Testis (tissue), 2 donors: ENCODE measurements at regions not wholly inside any gene's neighbourhood (a gene's known extent, or its start where the extent isn't known, plus 50 kb on each side); places are given as distances from the start of the nearest gene placed in this dataset.

Experiments
- DNase-seq: peaks from one replicate; pipeline ENCODE4 v3.0.0-alpha.2; 2019
- H3K27ac ChIP-seq, 2 donors: fragments of 200-600 bp; sonication (generic); one replicate each; pipeline ENCODE4 v1.5.1; 2019
- H3K27me3 ChIP-seq: fragments of 200-600 bp; sonication (generic); one replicate; pipeline ENCODE4 v1.5.1; 2019
- H3K36me3 ChIP-seq: fragments of 200-600 bp; sonication (generic); one replicate; pipeline ENCODE4 v1.5.1; 2017; ENCODE audit warnings: low read depth; ENCODE audit errors: missing control alignments
- H3K4me1 ChIP-seq: fragments of 200-600 bp; sonication (generic); one replicate; pipeline ENCODE4 v1.5.1; 2019
- H3K4me3 ChIP-seq, 2 donors: fragments of 200-600 bp; sonication (generic); one replicate each; pipeline ENCODE4 v1.5.1; 2017 to 2019
- H3K9me3 ChIP-seq: fragments of 200-600 bp; sonication (generic); one replicate; pipeline ENCODE4 v1.5.1; 2017
- CTCF ChIP-seq, 3 experiments: fragments of 450-650 bp in 2 of 3; fragments of 200-600 bp in 1 of 3; sonication (generic) in 1 of 3; IDR thresholded peaks; one replicate each; pipeline ENCODE4 v1.5.1; 2016 to 2019; ENCODE audit warnings: antibody characterized with exemption in 3 of 3, mild to moderate bottlenecking in 2 of 3, moderate library complexity in 1 of 3
- POLR2A ChIP-seq: fragments of 450-650 bp; IDR thresholded peaks from one replicate; pipeline ENCODE4 v1.6.1; 2017; ENCODE audit warnings: antibody characterized with exemption, mild to moderate bottlenecking, moderate library complexity
- WGBS, 2 donors: methylation state at CpG; one replicate each; pipeline ENCODE4 v1.1.5; 2018; 5-methylcytosine and 5-hydroxymethylcytosine counted together
- intact Hi-C: fragments of 100-400 bp; cut with DNase I; formaldehyde crosslinking; loops from one replicate; pipeline ENCODE4 v1.15.1; 2023; ENCODE audit warnings: low total_unique reads

- no peak overlapping the region for H3K27ac ChIP-seq
- 41 to 42% methylated on average over 3 of the region's 3 CpGs for WGBS, 2 donors
- intact Hi-C loops = no loop called here
- H3K4me3 ChIP-seq = no peak overlapping the region
- no peaks in the 10 kb centered on the region for H3K4me1 ChIP-seq
- no peak for DNase-seq
- TF ChIP-seq POLR2A = no peak
- TF ChIP-seq CTCF (IDR thresholded peaks at IDR 0.05) = no peak
- no peaks in the 10 kb centered on the region for H3K9me3 ChIP-seq
- H3K27me3 ChIP-seq = no peaks in the 10 kb centered on the region
- no peaks in the 10 kb centered on the region for H3K36me3 ChIP-seq
Observed at GRCh38 chr13:85247780-85248179, 551.4 kb downstream of the SLITRK6 start.

- Histone ChIP-seq H3K9me3 (no peaks in the 10 kb centered on the region), H3K4me1 (no peaks in the 10 kb centered on the region), H3K36me3 (no peaks in the 10 kb centered on the region), H3K27ac (no peak overlapping the region), H3K27me3 (no peaks in the 10 kb centered on the region), H3K4me3 (no peak overlapping the region)
- WGBS, 2 donors = 47 to 49% methylated on average over 2 of the region's 2 CpGs
- intact Hi-C loops = no loop called here
- no peak for DNase-seq
- TF ChIP-seq POLR2A = no peak
- TF ChIP-seq CTCF (IDR thresholded peaks at IDR 0.05) = no peak
Observed at GRCh38 chr13:85243831-85244230, 555.4 kb downstream of the SLITRK6 start.

- Histone ChIP-seq H3K27ac (no peak overlapping the region), H3K4me1 (no peaks in the 10 kb centered on the region), H3K9me3 (no peaks in the 10 kb centered on the region), H3K27me3 (no peaks in the 10 kb centered on the region), H3K4me3 (no peak overlapping the region), H3K36me3 (no peaks in the 10 kb centered on the region)
- WGBS, 2 donors = 78 to 82% methylated on average over 2 of the region's 2 CpGs
- DNase-seq = no peak
- no peak for TF ChIP-seq CTCF (IDR thresholded peaks at IDR 0.05)
- no peak for TF ChIP-seq POLR2A
- intact Hi-C loops = no loop called here
Observed at GRCh38 chr13:85241060-85241459, 558.2 kb downstream of the SLITRK6 start.

- no peak for DNase-seq
- WGBS, 2 donors = 90 to 96% methylated on average over 1 of the region's 1 CpG
- Histone ChIP-seq H3K27me3 (no peaks in the 10 kb centered on the region), H3K9me3 (no peaks in the 10 kb centered on the region), H3K27ac (no peak overlapping the region), H3K4me1 (no peaks in the 10 kb centered on the region), H3K36me3 (no peaks in the 10 kb centered on the region), H3K4me3 (no peak overlapping the region)
- intact Hi-C loops = no loop called here
- no peak for TF ChIP-seq CTCF (IDR thresholded peaks at IDR 0.05)
- TF ChIP-seq POLR2A = no peak
Observed at GRCh38 chr13:85236413-85236812, 562.8 kb downstream of the SLITRK6 start.

- 72 to 78% methylated on average over 4 of the region's 4 CpGs for WGBS, 2 donors
Observed at GRCh38 chr13:85230691-85231093, 568.5 kb downstream of the SLITRK6 start.

More at GRCh38 chr13:85230691-85231093, 568.5 kb downstream of the SLITRK6 start:
- Histone ChIP-seq H3K36me3 (no peaks in the 10 kb centered on the region), H3K9me3 (no peaks in the 10 kb centered on the region), H3K4me1 (no peaks in the 10 kb centered on the region), H3K27me3 (no peaks in the 10 kb centered on the region), H3K4me3 (no peak overlapping the region), H3K27ac (no peak overlapping the region)
- intact Hi-C loops = no loop called here
- no peak for DNase-seq
- no peak for TF ChIP-seq CTCF (IDR thresholded peaks at IDR 0.05)
- no peak for TF ChIP-seq POLR2A
